PFSK-1 (cell line): ENCODE measurements at regions not wholly inside any gene's neighbourhood (a gene's known extent, or its start where the extent isn't known, plus 50 kb on each side); places are given as distances from the start of the nearest gene placed in this dataset.

Experiments used
- FOXP2 ChIP-seq: optimal IDR thresholded peaks from 2 replicates; pipeline ENCODE3; 2011; ENCODE audit warnings: borderline replicate concordance, control low read depth, inconsistent platforms; ENCODE audit not compliant: insufficient read depth; ENCODE audit errors: extremely low read length, extremely low read depth
- POLR2AphosphoS5 ChIP-seq: IDR thresholded peaks from 2 replicates; pipeline ENCODE4 v1.6.1; 2012; ENCODE audit warnings: low read depth, mild to moderate bottlenecking, control low read depth, low read length, moderate library complexity
- REST ChIP-seq, 2 experiments: IDR thresholded peaks; 2 replicates each; pipeline versions ENCODE4 v1.6.1 to v1.8.0; 2011 to 2012; ENCODE audit warnings: low read depth in 2 of 2, low read length in 2 of 2, control low read depth in 1 of 2, inconsistent platforms in 1 of 2, mild to moderate bottlenecking in 1 of 2, moderate library complexity in 1 of 2; ENCODE audit not compliant: insufficient read depth in 1 of 2
- SIN3A ChIP-seq: IDR thresholded peaks from 2 replicates; pipeline ENCODE4 v1.6.1; 2012; ENCODE audit warnings: mild to moderate bottlenecking, low read length, moderate library complexity, borderline replicate concordance; ENCODE audit not compliant: insufficient read depth
- TAF1 ChIP-seq: IDR thresholded peaks from 2 replicates; pipeline ENCODE4 v1.6.1; 2012; ENCODE audit warnings: low read length, control low read depth, borderline replicate concordance; ENCODE audit not compliant: insufficient read depth

- no peak for TF ChIP-seq TAF1
- TF ChIP-seq POLR2AphosphoS5: no peak
- TF ChIP-seq SIN3A: no peak
- TF ChIP-seq REST (IDR thresholded peaks at IDR 0.05; ENCODE audit: insufficient read depth in 1 of 2, low read depth in 2 of 2, low read length in 2 of 2): no peak; a peak in 1 of 4 replicates
- no peak for TF ChIP-seq FOXP2
Observed at GRCh38 chr20:40262219-40262618, 426.8 kb downstream of the MAFB start.
